HUES6 (cell line): ENCODE measurements at regions not wholly inside any gene's neighbourhood (a gene's known extent, or its start where the extent isn't known, plus 50 kb on each side); places are given as distances from the start of the nearest gene placed in this dataset.

Source experiments
- H3K27ac ChIP-seq: 2 replicates; pipeline ENCODE4 v1.7.0; 2013; ENCODE audit warnings: low read depth, mild to moderate bottlenecking, low read length, inconsistent platforms
- H3K27me3 ChIP-seq: 2 replicates; pipeline ENCODE4 v1.6.1; 2013; ENCODE audit warnings: low read length; ENCODE audit not compliant: control insufficient read depth, insufficient read depth
- H3K36me3 ChIP-seq: 2 replicates; pipeline ENCODE4 v1.6.1; 2013; ENCODE audit warnings: low read length; ENCODE audit not compliant: control insufficient read depth, insufficient read depth
- H3K4me1 ChIP-seq: 2 replicates; pipeline ENCODE4 v1.6.1; 2013; ENCODE audit warnings: low read length; ENCODE audit not compliant: control insufficient read depth, insufficient read depth
- H3K4me3 ChIP-seq: 2 replicates; pipeline ENCODE4 v1.5.1; 2013; ENCODE audit warnings: low read depth, low read length
- H3K9ac ChIP-seq: one replicate; pipeline ENCODE4 v1.6.1; 2013; ENCODE audit warnings: mild to moderate bottlenecking, low read length
- H3K9me3 ChIP-seq: 2 replicates; pipeline ENCODE4 v1.6.1; 2013; ENCODE audit warnings: low read depth, low read length; ENCODE audit not compliant: control insufficient read depth, insufficient read depth

- Histone ChIP-seq H3K36me3 (no peaks in the 10 kb centered on the region), H3K9me3 (no peaks in the 10 kb centered on the region), H3K27me3 (no peaks in the 10 kb centered on the region), H3K4me1 (peaks cover 54% of the 10 kb centered on the region), H3K4me3 (no peak overlapping the region), H3K27ac (no peak overlapping the region), H3K9ac (no peak overlapping the region)
Measured at GRCh38 chr13:105282406-105283285, 1252.8 kb downstream of the EFNB2 start.

- no peak overlapping the region for H3K9ac ChIP-seq
- H3K4me3 ChIP-seq: peak overlapping the region; percentile 13; the same call in 1 of the 2 replicates
- peaks cover 52% of the 10 kb centered on the region for H3K4me1 ChIP-seq
- H3K36me3 ChIP-seq: no peaks in the 10 kb centered on the region
- H3K27ac ChIP-seq: no peak overlapping the region
- no peaks in the 10 kb centered on the region for H3K27me3 ChIP-seq
- H3K9me3 ChIP-seq: no peaks in the 10 kb centered on the region
Measured at GRCh38 chr13:105278943-105279381, 1256.5 kb downstream of the EFNB2 start.

DNA sequence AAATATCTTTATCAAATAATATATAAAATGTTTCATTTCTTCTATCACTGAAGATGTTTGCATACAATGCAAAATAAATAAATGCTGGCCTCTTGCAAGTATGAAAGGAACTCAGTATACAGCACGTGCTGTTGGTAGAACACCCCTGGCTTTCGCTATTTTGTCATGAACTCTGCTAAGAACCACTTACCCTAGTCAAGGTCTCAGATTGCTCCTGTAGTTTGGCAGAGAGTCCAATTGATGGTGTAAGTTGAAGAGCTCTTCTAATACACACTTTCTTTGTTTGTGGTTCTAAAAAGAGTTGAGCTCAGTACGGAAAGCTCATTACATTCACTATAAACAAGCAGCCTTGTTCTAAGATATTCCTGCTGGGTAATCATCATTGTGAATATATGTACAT lies 1258.9 kb downstream of the EFNB2 start:
- Histone ChIP-seq H3K27ac (no peak overlapping the region), H3K9me3 (no peaks in the 10 kb centered on the region), H3K9ac (no peak overlapping the region), H3K27me3 (no peaks in the 10 kb centered on the region), H3K36me3 (no peaks in the 10 kb centered on the region), H3K4me3 (no peak overlapping the region), H3K4me1 (peaks cover 37% of the 10 kb centered on the region)

- Histone ChIP-seq H3K27ac (no peak overlapping the region), H3K9me3 (0 out of 2 replicates have a peak, but pooled peaks cover 6% of the 10 kb centered on the region), H3K4me3 (no peak overlapping the region), H3K36me3 (no peaks in the 10 kb centered on the region), H3K4me1 (peaks cover 11% of the 10 kb centered on the region), H3K9ac (no peak overlapping the region), H3K27me3 (no peaks in the 10 kb centered on the region)
Measured at GRCh38 chr13:105273665-105274222, 1261.7 kb downstream of the EFNB2 start.

DNA sequence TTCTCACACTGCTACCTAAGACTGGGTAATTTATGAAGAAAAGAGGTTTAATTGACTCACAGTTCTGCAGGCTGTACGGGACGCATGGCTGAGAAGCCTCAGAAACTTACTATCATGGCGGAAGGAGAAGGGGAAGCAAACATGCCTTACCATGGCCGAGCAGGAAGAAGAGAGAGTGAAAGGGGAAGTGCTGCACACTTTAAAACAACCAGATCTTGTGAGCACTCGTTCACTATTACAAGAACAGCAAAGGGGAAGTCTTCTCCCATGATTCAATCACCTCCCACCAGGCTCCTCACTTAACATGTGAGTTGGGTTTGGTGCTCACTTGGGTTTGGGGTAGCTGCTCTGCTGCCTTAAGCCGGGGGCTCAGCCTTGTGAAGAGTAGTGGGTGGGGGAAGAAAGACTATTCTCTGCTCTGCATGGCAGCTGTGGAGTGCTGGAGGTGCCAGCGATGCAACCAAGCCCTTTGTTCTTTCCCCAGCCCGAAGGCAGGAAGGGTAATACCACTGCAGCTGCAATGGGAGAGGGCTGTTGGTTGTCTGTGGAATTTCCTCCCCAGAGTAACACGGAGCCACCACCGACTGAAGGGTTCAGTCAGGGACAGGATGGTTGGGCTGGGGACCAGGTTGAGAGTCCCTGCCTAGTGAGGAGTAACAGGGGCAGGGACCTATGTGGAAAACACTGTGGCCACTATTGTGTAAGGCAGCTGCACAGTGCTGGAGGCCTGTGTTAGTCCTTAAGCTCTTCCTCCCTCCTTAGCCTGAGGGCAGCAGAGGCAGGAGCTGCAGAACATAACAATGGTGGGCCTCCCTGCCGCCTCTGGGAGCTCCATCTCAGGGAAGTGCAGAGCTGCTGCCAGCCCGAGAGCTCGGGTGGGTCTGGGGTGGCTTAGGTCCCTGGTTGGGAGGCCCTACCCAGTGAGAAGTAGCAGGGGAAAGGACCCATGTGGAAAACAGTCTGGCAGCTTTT lies 1262.5 kb downstream of the EFNB2 start:
- Histone ChIP-seq H3K27me3 (no peaks in the 10 kb centered on the region), H3K36me3 (no peaks in the 10 kb centered on the region), H3K4me1 (peaks cover 7% of the 10 kb centered on the region; the same call in 1 of the 2 replicates), H3K27ac (no peak overlapping the region), H3K9me3 (0 out of 2 replicates have a peak, but pooled peaks cover 6% of the 10 kb centered on the region), H3K9ac (no peak overlapping the region), H3K4me3 (no peak overlapping the region)

DNA sequence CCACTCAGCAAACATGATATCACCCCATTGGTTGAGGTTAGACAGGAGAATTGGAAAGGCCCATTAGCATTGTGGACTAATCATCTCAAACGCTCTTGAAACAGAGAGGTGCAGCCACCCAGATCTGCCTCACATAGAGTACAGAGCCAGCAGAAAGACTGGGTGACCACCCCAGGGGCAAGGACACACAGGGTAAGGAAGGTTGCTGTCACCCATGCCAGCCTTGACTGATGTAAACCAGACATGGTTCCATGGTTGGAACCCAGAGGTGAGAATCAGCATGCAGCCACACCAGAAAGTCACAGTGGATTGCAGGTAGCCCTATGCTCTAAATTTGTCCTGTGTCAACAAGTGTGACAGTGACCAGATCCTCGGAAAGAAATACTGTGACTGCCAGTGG lies 1268.8 kb downstream of the EFNB2 start:
- no peak overlapping the region for H3K27ac ChIP-seq
- no peak overlapping the region for H3K4me3 ChIP-seq
- H3K9ac ChIP-seq: no peak overlapping the region

GRCh38 chr13:105262579-105262978 lies 1272.9 kb downstream of the EFNB2 start:
- Histone ChIP-seq H3K27me3 (no peaks in the 10 kb centered on the region), H3K9me3 (no peaks in the 10 kb centered on the region), H3K36me3 (no peaks in the 10 kb centered on the region), H3K9ac (no peak overlapping the region), H3K4me3 (no peak overlapping the region), H3K4me1 (no peaks in the 10 kb centered on the region), H3K27ac (no peak overlapping the region)

More for the DNA sequence above, 1268.8 kb downstream of the EFNB2 start:
- no peaks in the 10 kb centered on the region for H3K27me3 ChIP-seq
- 0 out of 2 replicates have a peak, but pooled peaks cover 6% of the 10 kb centered on the region for H3K9me3 ChIP-seq
- H3K36me3 ChIP-seq: no peaks in the 10 kb centered on the region
- no peaks in the 10 kb centered on the region for H3K4me1 ChIP-seq

DNA sequence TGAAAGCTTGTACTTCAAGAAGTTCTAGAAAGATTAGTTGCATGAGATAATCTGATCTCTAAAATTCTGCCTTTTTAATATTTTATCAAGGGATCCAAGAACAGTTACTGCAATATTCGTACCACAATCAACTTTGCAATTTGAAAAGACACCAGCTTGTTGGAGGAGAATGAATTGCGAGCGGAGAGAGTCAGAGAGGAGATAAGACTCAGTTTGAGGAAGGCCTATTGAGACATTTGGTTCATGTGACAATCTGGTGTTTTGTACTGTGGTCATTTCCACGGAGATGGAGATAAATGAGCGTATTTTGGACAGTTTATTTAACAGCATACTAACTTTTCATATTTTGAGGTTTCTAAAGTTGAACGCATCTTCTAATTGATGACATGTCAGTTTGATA lies 1276.0 kb downstream of the EFNB2 start:
- Histone ChIP-seq H3K9me3 (no peaks in the 10 kb centered on the region), H3K9ac (no peak overlapping the region), H3K27me3 (no peaks in the 10 kb centered on the region), H3K4me1 (no peaks in the 10 kb centered on the region), H3K27ac (no peak overlapping the region), H3K36me3 (no peaks in the 10 kb centered on the region), H3K4me3 (no peak overlapping the region)

- Histone ChIP-seq H3K9me3 (no peaks in the 10 kb centered on the region), H3K9ac (no peak overlapping the region), H3K27ac (no peak overlapping the region), H3K4me1 (no peaks in the 10 kb centered on the region), H3K27me3 (no peaks in the 10 kb centered on the region), H3K36me3 (no peaks in the 10 kb centered on the region), H3K4me3 (no peak overlapping the region)
Measured at GRCh38 chr13:105255472-105255871, 1280.0 kb downstream of the EFNB2 start.

DNA sequence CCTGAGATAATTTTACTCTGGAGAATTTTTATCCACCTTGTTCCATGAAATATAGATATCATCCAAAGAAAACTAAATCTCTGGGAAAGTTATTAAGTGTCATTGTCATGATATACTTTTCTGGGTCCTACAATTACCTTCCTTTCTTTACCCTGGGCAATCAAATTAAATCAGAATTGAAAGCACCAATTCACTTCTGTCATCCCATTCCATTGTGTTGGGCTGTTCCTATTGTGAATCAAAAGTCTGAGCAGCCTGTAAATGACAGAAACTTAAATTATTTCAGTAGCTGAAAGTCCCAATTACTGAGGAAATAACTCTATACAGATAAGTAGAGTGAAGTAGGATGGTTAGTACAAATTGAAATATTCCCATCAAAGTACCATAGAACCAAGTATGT lies 1284.2 kb downstream of the EFNB2 start:
- H3K9me3 ChIP-seq: no peaks in the 10 kb centered on the region
- H3K27me3 ChIP-seq: no peaks in the 10 kb centered on the region
- H3K36me3 ChIP-seq: no peaks in the 10 kb centered on the region
- H3K4me1 ChIP-seq: no peaks in the 10 kb centered on the region
- no peak overlapping the region for H3K27ac ChIP-seq
- no peak overlapping the region for H3K4me3 ChIP-seq
- no peak overlapping the region for H3K9ac ChIP-seq
